HUDEP-2 (cell line): ENCODE measurements at regions not wholly inside any gene's neighbourhood (a gene's known extent, or its start where the extent isn't known, plus 50 kb on each side); places are given as distances from the start of the nearest gene placed in this dataset.

ENCODE experiments used
- DNase-seq, 76 experiments: peaks; one replicate each; lab custom pipeline; 2025; ENCODE audit not compliant: unreplicated experiment in 76 of 76; lab: John Stamatoyannopoulos, UW

- DNase-seq: no peak
Observed at GRCh38 chr14:51394804-51395203, 154.8 kb downstream of the TMX1 start.

- no peak for DNase-seq
Observed at GRCh38 chr14:51395361-51395849, 155.4 kb downstream of the TMX1 start.

GRCh38 chr14:51396222-51396815 lies 156.3 kb downstream of the TMX1 start:
- no peak for DNase-seq

- no peak for DNase-seq
Observed at GRCh38 chr14:51398898-51399297, 158.9 kb downstream of the TMX1 start.

GRCh38 chr14:51400139-51400538 lies 160.1 kb downstream of the TMX1 start:
- no peak for DNase-seq

- DNase-seq: no peak
Observed at GRCh38 chr14:51401272-51401671, 161.2 kb downstream of the TMX1 start.

- no peak for DNase-seq
Observed at GRCh38 chr14:51401756-51402155, 161.7 kb downstream of the TMX1 start.

- DNase-seq: no peak
Observed at GRCh38 chr14:51410897-51411296, 170.8 kb downstream of the TMX1 start.

- peak in 1 of 76 experiments; percentile 12 for DNase-seq
Observed at GRCh38 chr14:51419685-51420084, 179.6 kb downstream of the TMX1 start.

- DNase-seq: no peak
Observed at GRCh38 chr14:51422704-51423103, 182.7 kb downstream of the TMX1 start.

GRCh38 chr14:51424041-51424440 lies 184.0 kb downstream of the TMX1 start:
- DNase-seq: no peak

- DNase-seq: no peak
Observed at GRCh38 chr14:51424561-51425251, 184.7 kb downstream of the TMX1 start.

GRCh38 chr14:51428981-51429380 lies 188.9 kb downstream of the TMX1 start:
- DNase-seq: no peak

- DNase-seq: no peak
Observed at GRCh38 chr14:51430079-51430478, 190.0 kb downstream of the TMX1 start.

GRCh38 chr14:51430633-51431032 lies 190.6 kb downstream of the TMX1 start:
- DNase-seq: no peak

GRCh38 chr14:51431033-51431709 lies 191.1 kb downstream of the TMX1 start:
- no peak for DNase-seq

- DNase-seq: no peak
Observed at GRCh38 chr14:51431741-51432140, 191.7 kb downstream of the TMX1 start.

GRCh38 chr14:51432302-51432948 lies 192.4 kb downstream of the TMX1 start:
- no peak for DNase-seq

GRCh38 chr14:51436630-51437029 lies 196.6 kb downstream of the TMX1 start:
- no peak for DNase-seq

GRCh38 chr14:51439896-51440295 lies 199.8 kb downstream of the TMX1 start:
- no peak for DNase-seq

- no peak for DNase-seq
Observed at GRCh38 chr14:51441001-51441400, 201.0 kb downstream of the TMX1 start.
